GM21723 (cell line): ENCODE measurements at regions not wholly inside any gene's neighbourhood (a gene's known extent, or its start where the extent isn't known, plus 50 kb on each side); places are given as distances from the start of the nearest gene placed in this dataset.

Source experiments
- ATAC-seq: cut with Tn5 transposase; IDR thresholded peaks from one replicate; pipeline ENCODE4 v1.9.1; 2021; ENCODE audit warnings: mild to moderate bottlenecking, moderate library complexity; ENCODE audit not compliant: unreplicated experiment

GRCh38 chr16:73298562-73298961, 250.6 kb upstream of the ZFHX3 start:
- ATAC-seq: no peak

DNA sequence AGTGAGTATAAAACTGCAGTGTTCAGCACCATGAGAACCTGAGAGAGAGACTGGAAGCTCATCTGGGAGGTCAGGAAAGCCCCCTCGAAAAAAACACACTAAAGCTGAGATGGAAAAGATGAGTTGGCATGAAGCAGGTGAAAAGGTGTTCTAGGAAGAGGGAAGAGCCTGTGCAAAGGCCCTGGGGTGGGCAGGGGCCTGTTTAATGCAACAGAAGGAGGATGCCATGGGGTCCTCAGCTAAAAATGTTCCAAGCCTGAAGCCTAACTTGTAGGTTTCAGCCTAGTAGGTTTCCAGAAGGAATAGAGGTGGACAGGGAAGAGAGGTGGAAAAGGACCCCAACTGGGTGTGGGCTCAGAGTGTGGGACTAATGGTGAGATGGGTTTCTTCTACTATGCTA, 242.3 kb upstream of the ZFHX3 start:
- no peak for ATAC-seq

DNA sequence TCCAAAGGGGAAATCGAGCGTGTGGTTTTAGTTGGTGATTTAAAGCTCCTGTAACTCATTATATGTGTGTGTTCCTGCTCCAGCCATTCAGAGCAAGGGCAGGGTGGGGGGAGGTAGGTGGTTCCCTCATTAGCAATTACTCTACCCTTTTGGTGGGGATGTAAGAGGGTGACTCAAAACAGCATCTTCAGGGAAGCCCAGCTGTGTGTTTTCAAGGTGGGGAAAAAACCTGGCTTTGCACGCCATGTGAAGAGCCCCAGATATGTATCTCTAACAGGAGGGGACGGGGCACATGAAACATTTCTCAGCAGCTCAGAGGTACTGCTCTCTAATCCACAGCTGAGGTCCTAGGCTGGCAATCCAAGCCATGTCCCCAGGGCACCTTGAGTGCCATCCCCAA, 241.3 kb upstream of the ZFHX3 start:
- ATAC-seq: peak; percentile 89

DNA sequence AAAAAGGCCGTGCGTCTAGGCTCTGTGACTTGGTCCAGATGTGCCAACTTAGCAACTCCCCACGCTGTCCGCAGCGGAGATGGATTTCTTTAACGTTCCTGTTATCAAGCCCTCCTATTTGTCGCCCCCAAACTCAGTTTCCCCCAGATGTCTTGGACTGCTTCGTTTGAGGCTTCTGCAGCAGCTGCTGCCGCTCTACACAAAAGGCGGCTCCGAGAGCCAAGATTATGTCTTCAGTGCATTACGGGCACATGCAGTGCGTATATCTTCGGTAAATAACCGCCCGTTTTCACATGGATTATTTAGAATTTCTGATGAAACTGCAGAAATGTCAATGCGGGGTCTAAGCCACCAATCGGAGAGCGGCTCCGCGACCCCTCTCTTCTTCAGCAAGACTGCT, 240.6 kb upstream of the ZFHX3 start:
- ATAC-seq: no peak

- ATAC-seq: no peak
Observed at GRCh38 chr16:73287859-73288405, 240.0 kb upstream of the ZFHX3 start.

DNA sequence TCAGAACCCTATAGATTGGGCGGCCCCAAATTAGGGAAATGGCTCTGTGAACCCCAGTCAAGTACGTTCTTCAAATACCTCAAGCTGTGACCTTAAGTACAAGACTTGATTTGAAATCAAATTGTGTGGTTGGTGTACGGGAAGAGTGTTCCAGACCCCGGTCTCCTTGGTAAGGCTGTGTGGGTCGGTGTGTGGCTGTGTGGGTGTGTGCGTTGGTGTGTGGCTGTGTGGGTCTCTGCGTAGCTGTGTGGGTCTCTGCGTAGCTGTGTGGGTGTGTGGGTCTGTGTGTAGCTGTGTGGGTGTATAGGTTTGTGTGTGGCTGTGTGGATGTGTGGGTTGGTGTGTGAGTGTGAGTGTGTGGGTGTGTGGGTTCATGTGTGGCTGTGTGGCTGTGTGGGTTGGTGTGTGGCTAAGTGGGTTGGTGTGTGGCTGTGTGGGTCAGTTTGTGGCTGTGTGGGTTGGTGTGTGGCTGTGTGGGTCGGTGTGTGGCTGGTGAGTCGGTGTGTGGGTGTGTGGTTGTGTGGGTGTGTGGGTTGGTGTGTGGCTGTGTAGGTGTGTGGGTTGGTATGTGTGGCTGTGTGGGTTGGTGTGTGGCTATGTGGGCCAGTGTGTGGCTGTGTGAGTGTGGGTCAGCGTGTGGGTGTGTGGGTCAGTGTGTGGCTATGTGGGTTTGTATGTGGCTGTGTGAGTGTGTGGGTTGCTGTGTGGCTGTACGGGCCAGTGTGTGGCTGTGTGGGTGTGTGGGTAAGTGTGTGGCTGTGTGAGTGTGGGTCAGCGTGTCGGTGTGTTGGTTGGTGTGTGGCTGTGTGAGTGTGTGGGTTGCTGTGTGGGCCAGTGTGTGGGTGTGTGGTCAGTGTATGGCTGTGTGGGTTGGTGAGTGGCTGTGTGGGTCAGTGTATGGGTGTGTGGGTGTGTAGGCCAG, 238.7 kb upstream of the ZFHX3 start:
- ATAC-seq: no peak

DNA sequence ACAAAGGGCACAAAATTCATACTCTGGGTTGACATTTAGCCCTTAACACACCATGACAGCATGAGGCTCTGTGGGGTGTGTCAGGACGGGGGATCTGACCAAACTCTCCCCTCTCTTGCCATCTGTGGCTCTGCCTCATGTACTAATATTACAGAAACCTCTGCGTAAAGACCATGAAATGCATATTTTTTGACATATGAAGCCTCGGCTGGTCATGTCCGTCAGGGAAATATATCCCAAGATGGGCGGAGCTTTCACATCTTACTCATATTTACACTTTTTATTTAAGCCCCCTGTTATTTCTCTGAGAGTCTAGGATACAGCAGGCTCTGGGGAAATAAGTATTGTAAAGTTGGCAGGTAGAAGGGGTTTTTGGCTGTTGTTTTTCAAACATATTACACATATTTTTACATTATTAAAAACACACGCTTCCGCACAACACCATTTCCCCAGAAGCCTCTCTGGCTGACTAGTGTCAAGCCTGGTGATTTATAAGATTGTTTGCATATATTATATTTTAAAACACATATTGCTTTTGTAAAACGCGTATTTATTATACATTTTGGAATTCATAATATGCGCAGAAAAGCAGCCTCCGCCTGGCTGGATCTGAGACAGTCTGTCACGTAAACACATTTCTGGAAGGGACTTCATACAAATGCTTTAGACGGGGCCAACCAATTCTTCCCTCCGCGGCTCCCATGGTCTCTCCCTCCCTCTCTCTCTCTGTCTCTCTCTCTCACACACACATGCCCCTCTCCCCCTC, 237.7 kb upstream of the ZFHX3 start:
- ATAC-seq: no peak

DNA sequence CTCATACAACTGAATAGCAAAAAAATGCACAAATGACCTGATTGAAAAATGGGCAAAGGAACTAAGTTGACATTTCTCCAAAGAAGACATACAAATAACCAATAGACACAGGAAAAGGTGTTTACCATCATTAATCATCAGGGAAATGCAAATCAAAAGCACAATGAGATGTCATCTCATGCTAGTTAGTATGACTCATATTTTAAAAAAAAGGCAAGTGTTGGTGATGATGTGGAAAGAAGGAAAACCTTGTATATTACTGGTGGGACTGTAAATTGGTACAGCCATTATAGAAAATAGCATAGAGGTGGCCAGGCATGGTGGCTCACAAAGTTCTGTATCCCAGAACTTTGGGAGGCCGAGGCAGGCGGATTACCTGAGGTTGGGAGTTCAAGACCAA, 232.5 kb upstream of the ZFHX3 start:
- ATAC-seq: no peak

- no peak for ATAC-seq
Observed at GRCh38 chr16:73279451-73279850, 231.5 kb upstream of the ZFHX3 start.

GRCh38 chr16:73277071-73277470, 229.1 kb upstream of the ZFHX3 start:
- ATAC-seq: no peak

DNA sequence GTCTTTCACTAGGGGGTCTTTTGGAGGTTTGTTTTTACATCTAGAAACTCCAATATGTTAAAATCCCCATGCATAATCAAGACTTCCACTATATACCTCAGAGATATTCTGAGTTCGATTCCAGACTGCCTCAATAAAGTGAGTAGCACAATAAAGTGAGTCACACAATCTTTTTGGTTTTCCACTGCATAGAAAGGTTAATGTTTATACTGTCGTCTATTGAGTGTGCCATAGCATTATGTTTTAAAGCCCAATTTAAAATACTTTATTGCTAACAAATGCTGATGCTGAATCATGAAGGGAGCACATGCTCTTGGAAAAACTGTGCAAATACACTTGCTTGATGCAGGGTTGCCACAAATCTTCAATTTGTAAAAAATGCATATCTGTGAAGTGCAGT, 227.5 kb upstream of the ZFHX3 start:
- ATAC-seq: no peak

GRCh38 chr16:73275024-73275423, 227.1 kb upstream of the ZFHX3 start:
- ATAC-seq: no peak

DNA sequence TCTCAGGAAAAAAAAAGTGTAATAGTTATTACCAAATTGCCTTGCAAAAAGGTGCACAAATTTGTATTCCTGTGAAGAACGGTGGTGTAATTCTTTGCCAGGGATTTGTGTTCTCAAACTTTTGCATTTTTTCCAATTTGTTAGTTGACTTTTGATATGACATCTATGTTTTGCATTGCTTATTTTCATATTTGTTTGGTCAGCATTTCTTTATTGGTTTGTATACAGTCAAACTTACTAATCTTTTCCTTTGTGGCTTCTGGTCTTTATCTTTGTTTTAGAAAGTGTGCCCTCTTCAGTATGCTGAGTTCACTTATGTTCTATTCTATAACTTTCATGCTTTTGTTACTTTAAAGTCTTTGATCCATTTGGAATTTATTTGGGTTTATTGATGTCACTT, 226.2 kb upstream of the ZFHX3 start:
- ATAC-seq: no peak

- ATAC-seq: no peak
Observed at GRCh38 chr16:73268366-73268993, 220.6 kb upstream of the ZFHX3 start.

DNA sequence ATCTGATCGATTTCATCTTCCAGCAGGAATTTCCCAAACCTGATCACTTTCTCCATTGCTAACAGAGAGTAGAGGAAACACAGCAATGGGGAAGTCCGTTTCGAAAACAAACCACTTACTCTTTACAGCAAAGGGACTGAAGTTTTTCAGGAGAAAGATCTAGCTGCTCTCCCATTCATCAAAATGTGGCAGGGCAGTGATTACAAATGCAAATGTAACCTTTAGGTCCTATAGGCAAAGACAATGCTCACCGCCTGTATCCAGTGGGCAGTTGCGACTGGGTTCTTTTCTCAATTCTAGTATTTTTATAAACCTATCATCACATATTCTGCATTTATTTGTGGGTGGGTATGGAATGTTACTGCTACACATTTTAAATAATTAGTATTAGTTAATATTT, 218.0 kb upstream of the ZFHX3 start:
- no peak for ATAC-seq

DNA sequence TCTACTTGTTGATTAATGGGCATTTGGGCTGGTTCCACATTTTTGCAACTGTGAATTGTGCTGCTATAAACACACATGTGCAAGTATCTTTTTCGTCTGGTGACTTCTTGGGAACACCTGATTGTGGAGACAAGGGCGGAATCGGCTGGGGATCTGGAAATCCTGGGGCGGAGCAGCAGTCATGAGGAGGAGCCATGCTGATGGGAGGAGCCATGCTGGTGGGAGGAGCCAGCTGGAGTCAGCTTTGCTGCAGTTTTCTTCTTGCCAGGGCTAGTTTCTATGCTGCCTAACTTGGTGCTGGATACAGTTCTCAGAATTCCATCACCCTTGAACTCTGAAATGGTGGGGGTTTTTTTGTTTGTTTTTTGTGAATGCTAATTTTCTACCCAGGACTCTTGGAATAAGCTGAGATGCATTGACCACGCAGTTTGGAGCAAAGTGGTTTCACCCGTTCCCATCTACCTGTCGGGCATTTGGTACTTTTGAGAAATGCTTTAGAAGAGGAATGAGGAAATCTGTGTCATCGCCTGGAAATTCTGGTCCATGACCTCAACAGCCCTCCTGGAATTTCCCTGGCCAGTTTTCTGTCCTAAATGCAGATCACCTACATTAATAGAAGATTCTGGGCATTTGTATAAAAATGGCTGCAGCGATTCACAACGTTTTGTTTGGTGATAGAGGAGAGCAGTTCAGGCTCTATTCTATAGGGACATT, 217.4 kb upstream of the ZFHX3 start:
- no peak for ATAC-seq

GRCh38 chr16:73262931-73263330, 215.0 kb upstream of the ZFHX3 start:
- no peak for ATAC-seq

DNA sequence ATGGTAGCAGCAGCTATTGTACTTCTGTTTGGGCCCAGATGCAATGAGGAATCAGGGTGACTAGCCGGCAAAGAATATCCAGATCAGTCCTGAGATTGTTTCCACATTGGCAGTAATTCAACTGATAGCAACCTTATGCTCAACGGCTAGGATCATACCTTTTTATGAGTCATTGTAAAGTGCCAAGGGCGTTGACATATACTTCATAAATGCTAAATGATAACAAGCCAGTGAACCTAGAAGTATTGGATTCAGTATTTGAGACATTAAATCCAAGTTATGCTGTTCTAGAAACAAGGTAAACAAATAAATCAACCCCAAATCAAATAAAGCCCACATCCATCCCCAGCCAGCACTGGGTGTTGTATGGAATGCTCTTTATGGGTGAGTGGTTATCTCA, 207.1 kb upstream of the ZFHX3 start:
- ATAC-seq: no peak

DNA sequence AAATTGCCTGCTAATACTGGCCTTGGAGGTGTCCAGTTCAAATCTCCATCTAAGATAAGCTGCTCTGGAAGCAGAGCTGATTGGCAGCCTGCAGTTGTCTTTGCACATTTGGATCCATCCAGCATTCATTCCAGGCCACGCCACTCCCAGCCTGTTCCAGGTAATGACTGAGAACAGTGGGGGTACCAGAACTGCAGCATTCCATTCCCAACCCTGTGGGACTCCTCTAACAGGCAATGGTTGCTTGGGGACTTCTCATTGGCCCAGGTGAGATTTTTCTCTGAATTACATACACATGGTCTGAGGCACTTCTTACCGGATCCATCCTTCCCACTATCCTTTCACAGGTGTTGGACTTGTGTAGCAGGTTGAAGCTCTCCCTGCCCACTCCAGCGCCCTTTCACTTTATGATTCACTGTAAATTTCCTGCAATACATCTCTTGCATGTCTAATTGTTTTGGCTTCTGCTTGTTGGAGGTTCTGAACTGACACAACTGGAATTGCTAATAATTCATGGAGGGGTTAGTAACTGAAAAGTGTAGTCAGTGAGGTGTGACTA, 206.1 kb upstream of the ZFHX3 start:
- no peak for ATAC-seq

- ATAC-seq: no peak
Observed at GRCh38 chr16:73252446-73252845, 204.5 kb upstream of the ZFHX3 start.
